ENCODE measurements at regions not wholly inside any gene's neighbourhood (a gene's known extent, or its start where the extent isn't known, plus 50 kb on each side); places are given as distances from the start of the nearest gene placed in this dataset.

DNA sequence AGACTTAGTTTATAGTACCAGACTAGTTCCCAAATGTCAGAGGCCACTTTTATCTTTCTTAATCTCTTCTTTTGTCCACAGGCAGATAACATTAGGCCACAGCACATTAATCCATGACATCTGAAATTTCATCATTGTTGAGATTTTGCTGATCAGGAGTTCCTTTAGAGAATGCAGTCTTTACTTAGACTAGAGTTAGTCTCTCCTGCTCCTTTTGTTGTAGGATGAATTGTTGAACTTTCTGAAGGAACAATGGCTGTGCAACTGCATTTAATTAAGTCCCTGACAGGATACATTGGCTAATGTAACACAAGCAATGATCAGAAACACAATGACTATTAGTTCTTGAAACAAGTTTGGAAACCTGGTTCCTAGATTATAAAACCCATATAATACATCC, 266.3 kb downstream of the PCDH20 start:
- Histone ChIP-seq H3K9me2 (ENCODE audit: insufficient read depth) (no peaks in the 10 kb centered on the region), H4K20me1 (ENCODE audit: insufficient read depth) (no peaks in the 10 kb centered on the region), H3K36me3 (ENCODE audit: low read depth) (no peaks in the 10 kb centered on the region), H3K4me1 (replicated peaks; ENCODE audit: insufficient read depth) (no peaks in the 10 kb centered on the region), H3K27ac (no peak overlapping the region), H3K9me3 (ENCODE audit: insufficient read depth, low read depth) (no peaks in the 10 kb centered on the region), H3K4me2 (no peak overlapping the region), H2AFZ (no peak overlapping the region), H3K27me3 (ENCODE audit: insufficient read depth, low read depth) (no peaks in the 10 kb centered on the region), H3K79me2 (ENCODE audit: low read depth) (no peaks in the 10 kb centered on the region), H3K4me3 (no peak overlapping the region), H3F3A (ENCODE audit: insufficient read depth, low read depth) (no peaks in the 10 kb centered on the region)
- TF ChIP-seq CTCF (conservative IDR thresholded peaks at IDR 0.05) (no peak), EZH2 (IDR thresholded peaks at IDR 0.05; ENCODE audit: low read depth) (no peak)
- BruUV-seq (replicated peaks), result no TSS peak
- DNase-seq, result no peak
- ChIA-PET CTCF (no interaction called here), POLR2A (ENCODE audit: unreplicated experiment) (no interaction called here)
- intact Hi-C loops (cut with micrococcal nuclease; ENCODE audit: unreplicated experiment), result no loop called here

DNA sequence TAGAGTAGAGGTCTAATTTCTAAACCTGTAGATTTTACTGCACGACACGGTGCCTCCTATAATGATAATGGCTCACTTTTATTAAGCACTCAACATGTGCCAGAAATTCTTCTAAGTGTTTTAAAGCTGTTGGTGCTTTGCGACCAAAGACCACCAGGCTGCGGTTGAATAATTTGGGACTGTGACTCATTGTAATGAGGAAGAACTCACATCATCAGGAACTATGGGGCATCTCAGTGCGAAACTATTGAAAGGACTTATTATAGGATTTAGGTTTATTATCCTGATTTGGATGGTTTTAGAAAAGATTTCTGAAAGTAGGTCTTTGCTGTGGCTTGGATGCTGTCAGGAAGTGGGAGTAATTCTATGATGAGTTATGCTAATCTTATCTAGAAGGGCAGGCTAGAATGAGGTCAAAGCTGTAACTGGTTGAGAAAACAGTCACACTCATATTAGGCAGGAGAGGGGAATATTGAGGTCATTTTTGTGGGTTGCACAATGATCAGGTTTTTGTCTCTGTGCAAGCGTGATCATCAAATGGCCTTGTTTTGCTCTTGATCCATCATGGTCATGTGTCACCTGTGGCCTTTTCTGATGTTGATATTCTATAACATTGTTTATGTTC, 266.8 kb downstream of the PCDH20 start:
- no TSS peak for BruUV-seq (replicated peaks)
- H3K4me2 ChIP-seq, result no peak overlapping the region
- H2AFZ ChIP-seq, result no peak overlapping the region
- H3K9me2 ChIP-seq (ENCODE audit: insufficient read depth), result no peaks in the 10 kb centered on the region
- H3K9me3 ChIP-seq (ENCODE audit: insufficient read depth, low read depth), result no peaks in the 10 kb centered on the region
- intact Hi-C loops (cut with micrococcal nuclease; ENCODE audit: unreplicated experiment), result no loop called here
- ChIA-PET POLR2A (ENCODE audit: unreplicated experiment) (no interaction called here), CTCF (no interaction called here)
- no peak for TF ChIP-seq CTCF (conservative IDR thresholded peaks at IDR 0.05)
- H4K20me1 ChIP-seq (ENCODE audit: insufficient read depth), result no peaks in the 10 kb centered on the region
- no peaks in the 10 kb centered on the region for H3K36me3 ChIP-seq (ENCODE audit: low read depth)
- no peak for DNase-seq
- H3K27me3 ChIP-seq (ENCODE audit: insufficient read depth, low read depth), result no peaks in the 10 kb centered on the region
- no peaks in the 10 kb centered on the region for H3K79me2 ChIP-seq (ENCODE audit: low read depth)
- no peak overlapping the region for H3K27ac ChIP-seq
- no peaks in the 10 kb centered on the region for H3F3A ChIP-seq (ENCODE audit: insufficient read depth, low read depth)
- H3K4me3 ChIP-seq, result no peak overlapping the region
- H3K4me1 ChIP-seq (replicated peaks; ENCODE audit: insufficient read depth), result no peaks in the 10 kb centered on the region

- Histone ChIP-seq H4K20me1 (ENCODE audit: insufficient read depth) (no peaks in the 10 kb centered on the region), H3K27me3 (ENCODE audit: insufficient read depth, low read depth) (no peaks in the 10 kb centered on the region), H3K4me2 (no peak overlapping the region), H3K4me1 (replicated peaks; ENCODE audit: insufficient read depth) (no peaks in the 10 kb centered on the region), H3K9me3 (ENCODE audit: insufficient read depth, low read depth) (no peaks in the 10 kb centered on the region), H3K27ac (no peak overlapping the region), H2AFZ (no peak overlapping the region), H3K36me3 (ENCODE audit: low read depth) (no peaks in the 10 kb centered on the region), H3K9me2 (ENCODE audit: insufficient read depth) (no peaks in the 10 kb centered on the region), H3K4me3 (no peak overlapping the region), H3F3A (ENCODE audit: insufficient read depth, low read depth) (no peaks in the 10 kb centered on the region), H3K79me2 (ENCODE audit: low read depth) (no peaks in the 10 kb centered on the region)
- intact Hi-C loops (cut with micrococcal nuclease; ENCODE audit: unreplicated experiment), result no loop called here
- no TSS peak for BruUV-seq (replicated peaks)
- TF ChIP-seq CTCF (conservative IDR thresholded peaks at IDR 0.05) (no peak), EZH2 (IDR thresholded peaks at IDR 0.05; ENCODE audit: low read depth) (no peak)
- DNase-seq, result no peak
- ChIA-PET CTCF (no interaction called here), POLR2A (ENCODE audit: unreplicated experiment) (no interaction called here)
Measured at GRCh38 chr13:61148211-61148610, 267.4 kb downstream of the PCDH20 start.
